Karpas-422 (cell line): ENCODE measurements at regions not wholly inside any gene's neighbourhood (a gene's known extent, or its start where the extent isn't known, plus 50 kb on each side); places are given as distances from the start of the nearest gene placed in this dataset.
A peak's percentile ranks its signal among the peaks of the same experiment; 100 is the strongest.

Source experiments
- DNase-seq: peaks from one replicate; pipeline ENCODE4 v3.0.0-alpha.2; 2015
- H2AFZ ChIP-seq: fragments of 200-600 bp; sonication (generic); 2 replicates; pipeline ENCODE4 v1.6.1; 2014; ENCODE audit warnings: antibody characterized with exemption, low read length, mixed read lengths
- H3K27ac ChIP-seq: fragments of 200-600 bp; sonication (generic); 2 replicates; pipeline ENCODE4 v1.5.1; 2014; ENCODE audit warnings: mild to moderate bottlenecking, low read length, moderate library complexity
- H3K27me3 ChIP-seq: fragments of 200-600 bp; sonication (generic); 2 replicates; pipeline ENCODE4 v1.6.1; 2014; ENCODE audit warnings: low read length, mixed read lengths
- H3K36me3 ChIP-seq: fragments of 200-600 bp; sonication (generic); 2 replicates; pipeline ENCODE4 v1.6.1; 2014; ENCODE audit warnings: low read length, mixed read lengths; ENCODE audit not compliant: insufficient read depth
- H3K4me1 ChIP-seq: fragments of 200-600 bp; sonication (generic); 2 replicates; pipeline ENCODE4 v1.6.1; 2014; ENCODE audit warnings: mild to moderate bottlenecking, low read length, mixed read lengths
- H3K4me2 ChIP-seq: fragments of 200-600 bp; sonication (generic); 2 replicates; pipeline ENCODE4 v1.6.1; 2014; ENCODE audit warnings: low read length, low read depth, mild to moderate bottlenecking; ENCODE audit not compliant: poor library complexity, severe bottlenecking
- H3K4me3 ChIP-seq: fragments of 200-600 bp; sonication (generic); 2 replicates; pipeline ENCODE4 v1.5.1; 2014; ENCODE audit warnings: mild to moderate bottlenecking, antibody characterized with exemption, low read length, mixed read lengths
- H3K79me2 ChIP-seq: fragments of 200-600 bp; sonication (generic); 2 replicates; pipeline ENCODE4 v1.6.1; 2014; ENCODE audit warnings: mild to moderate bottlenecking, low read length, mixed read lengths
- H3K9ac ChIP-seq: fragments of 200-600 bp; sonication (generic); 2 replicates; pipeline ENCODE4 v1.6.0; 2014; ENCODE audit warnings: low read length
- H3K9me2 ChIP-seq: fragments of 200-600 bp; sonication (generic), shearing (Covaris generic); replicated peaks from 2 replicates; pipeline ENCODE4 v1.6.0; 2014; ENCODE audit warnings: mild to moderate bottlenecking, low read length, moderate library complexity; ENCODE audit not compliant: insufficient read depth
- H3K9me3 ChIP-seq: fragments of 300-700, 200-600 bp; sonication (generic); 2 replicates; pipeline ENCODE4 v1.6.1; 2014; ENCODE audit warnings: low read length, mixed read lengths
- H4K20me1 ChIP-seq: fragments of 200-600 bp; sonication (generic); 2 replicates; pipeline ENCODE4 v1.6.1; 2014; ENCODE audit warnings: mild to moderate bottlenecking, antibody characterized with exemption, low read length, low read depth; ENCODE audit not compliant: insufficient read depth

DNA sequence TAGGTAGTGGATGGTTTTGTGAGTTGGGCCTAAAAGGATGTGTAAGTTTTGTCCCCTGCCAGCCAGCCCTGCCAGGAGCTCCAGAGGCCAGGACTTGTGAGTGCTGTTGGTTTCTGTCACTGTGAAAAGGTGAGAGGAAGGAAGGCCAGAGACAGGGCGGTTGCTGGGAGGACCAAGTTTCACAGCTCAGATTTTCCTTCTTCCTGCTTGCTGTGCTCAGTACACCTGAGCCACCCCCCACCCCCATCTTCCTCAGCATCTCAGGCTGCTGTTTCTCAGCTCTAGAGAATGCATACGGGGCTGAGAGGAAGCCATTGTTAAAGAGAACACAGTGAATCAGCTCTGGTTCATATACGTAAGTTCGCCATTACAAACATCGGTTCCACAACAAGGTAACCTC lies 139.9 kb downstream of the BUB3 start:
- Histone ChIP-seq H3K36me3 (no peaks in the 10 kb centered on the region), H3K9me3 (peaks cover 2% of the 10 kb centered on the region; the same call in 1 of the 2 replicates), H3K4me1 (no peaks in the 10 kb centered on the region), H3K4me3 (no peak overlapping the region), H3K27ac (no peak overlapping the region), H4K20me1 (no peaks in the 10 kb centered on the region), H3K79me2 (no peaks in the 10 kb centered on the region), H3K27me3 (no peaks in the 10 kb centered on the region), H3K9me2 (no peaks in the 10 kb centered on the region), H3K4me2 (no peak overlapping the region), H3K9ac (no peak overlapping the region), H2AFZ (no peak overlapping the region)
- no peak for DNase-seq

GRCh38 chr10:123294886-123295285 lies 140.7 kb downstream of the BUB3 start:
- no peaks in the 10 kb centered on the region for H3K9me2 ChIP-seq
- H3K4me3 ChIP-seq: no peak overlapping the region
- no peaks in the 10 kb centered on the region for H3K36me3 ChIP-seq
- no peaks in the 10 kb centered on the region for H4K20me1 ChIP-seq
- no peaks in the 10 kb centered on the region for H3K79me2 ChIP-seq
- H3K27me3 ChIP-seq: no peaks in the 10 kb centered on the region
- H3K4me2 ChIP-seq: no peak overlapping the region
- no peak overlapping the region for H2AFZ ChIP-seq
- H3K4me1 ChIP-seq: no peaks in the 10 kb centered on the region
- no peak overlapping the region for H3K27ac ChIP-seq
- H3K9ac ChIP-seq: no peak overlapping the region
- peaks cover 2% of the 10 kb centered on the region; the same call in 1 of the 2 replicates for H3K9me3 ChIP-seq
- DNase-seq: no peak

DNA sequence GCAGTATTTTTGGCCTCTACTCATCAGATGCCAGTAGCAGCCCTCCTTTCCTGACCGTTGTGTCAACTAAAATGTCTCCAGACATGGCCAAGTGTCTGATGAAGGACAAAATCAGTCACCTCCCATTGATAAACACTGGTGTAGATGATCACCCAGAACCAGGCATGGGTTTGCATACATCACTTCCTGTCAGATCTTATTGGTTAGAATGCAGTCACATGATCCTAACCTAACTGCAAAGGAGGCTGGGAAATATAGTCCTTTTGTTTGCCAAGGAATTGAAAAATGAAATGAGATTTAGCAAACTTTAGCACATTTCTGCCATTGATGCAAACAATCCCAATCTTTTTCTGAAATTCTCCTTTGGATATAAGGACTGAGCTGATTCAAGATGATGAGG lies 141.4 kb downstream of the BUB3 start:
- DNase-seq: peak; percentile 60
- Histone ChIP-seq H4K20me1 (no peaks in the 10 kb centered on the region), H3K4me2 (no peak overlapping the region), H3K9ac (no peak overlapping the region), H3K79me2 (no peaks in the 10 kb centered on the region), H3K9me3 (peaks cover 2% of the 10 kb centered on the region; the same call in 1 of the 2 replicates), H3K4me3 (no peak overlapping the region), H3K27me3 (no peaks in the 10 kb centered on the region), H3K36me3 (no peaks in the 10 kb centered on the region), H3K4me1 (no peaks in the 10 kb centered on the region), H3K27ac (no peak overlapping the region), H3K9me2 (no peaks in the 10 kb centered on the region), H2AFZ (peak overlapping the region; percentile 67)

GRCh38 chr10:123297175-123297574 lies 143.0 kb downstream of the BUB3 start:
- no peak overlapping the region for H3K4me2 ChIP-seq
- no peaks in the 10 kb centered on the region for H3K4me1 ChIP-seq
- H2AFZ ChIP-seq: no peak overlapping the region
- H3K9ac ChIP-seq: no peak overlapping the region
- no peaks in the 10 kb centered on the region for H3K79me2 ChIP-seq
- no peaks in the 10 kb centered on the region for H3K9me2 ChIP-seq
- no peaks in the 10 kb centered on the region for H3K36me3 ChIP-seq
- no peak overlapping the region for H3K4me3 ChIP-seq
- H4K20me1 ChIP-seq: no peaks in the 10 kb centered on the region
- peaks cover 2% of the 10 kb centered on the region; the same call in 1 of the 2 replicates for H3K9me3 ChIP-seq
- H3K27me3 ChIP-seq: no peaks in the 10 kb centered on the region
- no peak overlapping the region for H3K27ac ChIP-seq
- DNase-seq: no peak

DNA sequence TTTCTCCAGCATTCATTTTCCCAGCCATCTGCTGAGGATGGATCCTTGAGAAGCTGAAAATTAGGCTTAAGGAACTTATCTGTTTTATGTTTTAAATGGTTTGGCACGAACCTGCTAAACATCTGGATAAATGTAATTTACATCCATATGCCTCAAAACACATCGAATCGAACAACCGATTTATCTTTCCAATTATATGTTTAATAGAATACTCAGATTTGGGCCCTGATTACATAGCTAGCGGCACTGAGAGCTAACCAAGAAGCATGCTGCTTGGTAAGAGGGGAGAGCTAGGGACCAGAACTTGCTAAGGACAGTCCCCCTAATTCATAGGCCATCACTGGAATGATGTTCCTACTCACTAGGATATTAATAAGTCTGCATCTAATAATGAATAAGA lies 144.4 kb downstream of the BUB3 start:
- H2AFZ ChIP-seq: no peak overlapping the region
- H3K27ac ChIP-seq: no peak overlapping the region
- H3K79me2 ChIP-seq: no peaks in the 10 kb centered on the region
- H3K9me3 ChIP-seq: peaks cover 2% of the 10 kb centered on the region; the same call in 1 of the 2 replicates
- no peaks in the 10 kb centered on the region for H4K20me1 ChIP-seq
- no peaks in the 10 kb centered on the region for H3K36me3 ChIP-seq
- no peak overlapping the region for H3K4me3 ChIP-seq
- no peak overlapping the region for H3K4me2 ChIP-seq
- no peaks in the 10 kb centered on the region for H3K27me3 ChIP-seq
- no peak for DNase-seq
- no peaks in the 10 kb centered on the region for H3K9me2 ChIP-seq
- no peak overlapping the region for H3K9ac ChIP-seq
- H3K4me1 ChIP-seq: no peaks in the 10 kb centered on the region

GRCh38 chr10:123299598-123299997 lies 145.4 kb downstream of the BUB3 start:
- Histone ChIP-seq H3K79me2 (no peaks in the 10 kb centered on the region), H3K4me1 (no peaks in the 10 kb centered on the region), H3K4me3 (no peak overlapping the region), H3K27ac (no peak overlapping the region), H3K9me2 (no peaks in the 10 kb centered on the region), H3K36me3 (no peaks in the 10 kb centered on the region), H2AFZ (no peak overlapping the region), H3K9me3 (peaks cover 2% of the 10 kb centered on the region; the same call in 1 of the 2 replicates), H3K4me2 (no peak overlapping the region), H3K9ac (no peak overlapping the region), H4K20me1 (no peaks in the 10 kb centered on the region), H3K27me3 (no peaks in the 10 kb centered on the region)
- DNase-seq: no peak

GRCh38 chr10:123301077-123301857 lies 147.1 kb downstream of the BUB3 start:
- no peaks in the 10 kb centered on the region for H3K79me2 ChIP-seq
- H3K4me3 ChIP-seq: no peak overlapping the region
- H3K9ac ChIP-seq: no peak overlapping the region
- no peaks in the 10 kb centered on the region for H3K9me3 ChIP-seq
- H4K20me1 ChIP-seq: no peaks in the 10 kb centered on the region
- no peak overlapping the region for H2AFZ ChIP-seq
- H3K36me3 ChIP-seq: no peaks in the 10 kb centered on the region
- no peaks in the 10 kb centered on the region for H3K9me2 ChIP-seq
- no peak for DNase-seq
- H3K4me1 ChIP-seq: no peaks in the 10 kb centered on the region
- H3K27ac ChIP-seq: no peak overlapping the region
- no peaks in the 10 kb centered on the region for H3K27me3 ChIP-seq
- no peak overlapping the region for H3K4me2 ChIP-seq

- H3K9ac ChIP-seq: no peak overlapping the region
- H3K27ac ChIP-seq: no peak overlapping the region
- H3K79me2 ChIP-seq: no peaks in the 10 kb centered on the region
- no peaks in the 10 kb centered on the region for H3K36me3 ChIP-seq
- no peaks in the 10 kb centered on the region for H4K20me1 ChIP-seq
- no peaks in the 10 kb centered on the region for H3K9me2 ChIP-seq
- no peak overlapping the region for H2AFZ ChIP-seq
- H3K4me3 ChIP-seq: no peak overlapping the region
- H3K4me2 ChIP-seq: no peak overlapping the region
- DNase-seq: no peak
- no peaks in the 10 kb centered on the region for H3K27me3 ChIP-seq
- no peaks in the 10 kb centered on the region for H3K4me1 ChIP-seq
- H3K9me3 ChIP-seq: no peaks in the 10 kb centered on the region
Measured at GRCh38 chr10:123303581-123304337, 149.6 kb downstream of the BUB3 start.
